ENCODE measurements at regions not wholly inside any gene's neighbourhood (a gene's known extent, or its start where the extent isn't known, plus 50 kb on each side); places are given as distances from the start of the nearest gene placed in this dataset.

GRCh38 chr6:91130126-91130525, 543.3 kb upstream of the MAP3K7 start:
- no peak for TF ChIP-seq CTCF (conservative IDR thresholded peaks at IDR 0.05; ENCODE audit: low read length)
- no peak overlapping the region for H3K4me3 ChIP-seq (ENCODE audit: low read length)
- DNase-seq (ENCODE audit: low read depth) = no peak

GRCh38 chr6:91127752-91128151, 540.9 kb upstream of the MAP3K7 start:
- DNase-seq (ENCODE audit: low read depth) = no peak
- TF ChIP-seq CTCF (conservative IDR thresholded peaks at IDR 0.05; ENCODE audit: low read length) = no peak
- H3K4me3 ChIP-seq (ENCODE audit: low read length) = no peak overlapping the region

- no peak for TF ChIP-seq CTCF (conservative IDR thresholded peaks at IDR 0.05; ENCODE audit: low read length)
Observed at GRCh38 chr6:91126876-91127275, 540.0 kb upstream of the MAP3K7 start.

GRCh38 chr6:91117550-91117949, 530.7 kb upstream of the MAP3K7 start:
- no peak for TF ChIP-seq CTCF (conservative IDR thresholded peaks at IDR 0.05; ENCODE audit: low read length)
- DNase-seq (ENCODE audit: low read depth) = no peak
- H3K4me3 ChIP-seq (ENCODE audit: low read length) = no peak overlapping the region

More at GRCh38 chr6:91126876-91127275, 540.0 kb upstream of the MAP3K7 start:
- H3K4me3 ChIP-seq (ENCODE audit: low read length) = no peak overlapping the region
- no peak for DNase-seq (ENCODE audit: low read depth)

- TF ChIP-seq CTCF (conservative IDR thresholded peaks at IDR 0.05; ENCODE audit: low read length) = no peak
- H3K4me3 ChIP-seq (ENCODE audit: low read length) = no peak overlapping the region
- DNase-seq (ENCODE audit: low read depth) = no peak
Observed at GRCh38 chr6:91114123-91114708, 527.3 kb upstream of the MAP3K7 start.

- no peak for TF ChIP-seq CTCF (conservative IDR thresholded peaks at IDR 0.05; ENCODE audit: low read length)
- no peak overlapping the region for H3K4me3 ChIP-seq (ENCODE audit: low read length)
- no peak for DNase-seq (ENCODE audit: low read depth)
Observed at GRCh38 chr6:91106083-91106482, 519.2 kb upstream of the MAP3K7 start.

GRCh38 chr6:91105532-91105931, 518.7 kb upstream of the MAP3K7 start:
- DNase-seq (ENCODE audit: low read depth) = no peak
- no peak overlapping the region for H3K4me3 ChIP-seq (ENCODE audit: low read length)
- TF ChIP-seq CTCF (conservative IDR thresholded peaks at IDR 0.05; ENCODE audit: low read length) = no peak
